GM21619 (cell line): ENCODE measurements at regions not wholly inside any gene's neighbourhood (a gene's known extent, or its start where the extent isn't known, plus 50 kb on each side); places are given as distances from the start of the nearest gene placed in this dataset.
"Not testable (repeated sequence)": the region's sequence is repeated elsewhere in the genome, so short reads cannot be mapped to it uniquely, and the experiment has no call there.

Source experiments
- ATAC-seq: cut with Tn5 transposase; IDR thresholded peaks from one replicate; pipeline ENCODE4 v1.9.1; 2021; ENCODE audit not compliant: unreplicated experiment

DNA sequence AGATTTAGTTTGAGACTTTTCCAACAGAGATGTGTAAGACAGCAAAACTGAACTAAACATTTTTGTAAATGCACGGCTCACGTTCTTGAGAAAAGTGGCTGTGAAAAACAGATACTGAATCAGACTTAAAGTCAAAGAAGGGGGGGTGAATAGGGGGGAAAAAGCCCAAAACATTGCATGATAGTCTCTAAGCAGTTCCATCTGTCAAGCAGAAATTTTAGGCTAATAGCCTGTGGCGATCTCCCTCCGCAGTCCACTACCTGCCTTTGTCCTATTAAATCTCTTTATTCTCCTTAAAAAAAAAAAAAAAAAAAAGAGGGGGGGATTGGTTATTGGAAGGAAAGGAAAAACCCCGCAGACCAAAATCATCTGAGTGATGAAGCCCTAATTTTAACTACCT lies 217.6 kb upstream of the NFIA start:
- no peak for ATAC-seq

DNA sequence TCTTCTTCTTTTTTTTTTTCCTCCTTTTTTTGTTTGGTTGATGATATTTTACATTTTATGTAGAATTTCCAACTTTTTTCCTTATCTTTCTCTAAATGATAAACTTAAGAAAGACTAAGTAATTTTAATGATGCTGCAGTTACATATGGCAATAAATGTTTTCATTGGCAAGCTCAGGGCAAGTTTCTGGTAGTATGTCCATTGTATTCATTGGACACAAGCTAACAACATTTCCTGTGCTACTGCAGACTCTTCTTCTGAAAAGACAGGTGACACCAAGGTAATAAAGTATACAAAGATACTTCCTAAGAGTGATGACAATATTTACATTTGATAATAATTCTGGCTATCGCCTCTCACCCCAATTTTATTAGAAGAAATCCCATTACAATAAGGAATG lies 219.2 kb upstream of the NFIA start:
- no peak for ATAC-seq

DNA sequence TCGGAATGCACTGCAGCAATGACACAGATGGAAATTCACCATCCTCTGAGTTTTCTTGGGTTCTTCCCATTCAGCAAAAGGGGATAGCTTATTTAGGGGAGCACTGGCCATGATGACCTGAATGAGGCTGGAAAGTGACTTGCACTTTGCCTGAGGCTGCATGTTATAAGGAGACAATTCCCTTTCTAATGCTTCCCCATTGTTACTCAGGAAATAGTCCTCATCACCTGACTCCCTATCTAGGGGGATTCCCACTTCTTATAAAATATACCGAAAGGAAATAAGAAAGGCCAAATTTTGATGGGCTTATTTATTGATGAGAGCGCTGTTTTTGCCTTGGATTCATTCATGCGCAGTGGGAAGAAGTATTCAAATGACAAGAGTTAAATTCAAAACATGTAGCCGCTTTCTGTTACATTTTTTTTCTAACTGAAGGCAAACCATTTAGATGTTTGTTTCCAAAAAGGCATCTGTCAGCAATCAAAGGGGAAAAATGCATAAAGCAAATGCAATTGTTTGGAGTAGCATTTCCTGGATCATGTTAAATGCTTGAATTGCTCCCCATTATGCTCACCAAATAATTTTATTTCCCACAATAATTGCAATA lies 220.3 kb upstream of the NFIA start:
- no peak for ATAC-seq

DNA sequence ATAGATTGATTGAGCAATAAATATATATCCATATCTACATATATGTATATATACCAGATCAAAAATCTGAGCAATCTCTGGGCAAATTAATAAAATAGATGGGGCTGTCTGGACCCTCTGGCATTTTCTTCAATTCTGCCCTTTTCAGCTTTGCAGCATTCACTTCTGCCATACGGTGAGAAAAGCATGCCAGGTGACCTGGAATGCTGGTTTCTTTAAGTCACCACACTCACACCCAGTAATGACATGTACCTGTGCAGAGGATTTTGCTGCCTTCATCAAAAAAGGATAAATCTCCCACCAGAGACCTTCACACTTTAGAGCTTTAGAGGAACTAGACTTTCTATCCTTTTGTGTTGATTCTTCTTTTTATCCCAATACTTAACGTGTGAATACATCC lies 223.2 kb upstream of the NFIA start:
- no peak for ATAC-seq

DNA sequence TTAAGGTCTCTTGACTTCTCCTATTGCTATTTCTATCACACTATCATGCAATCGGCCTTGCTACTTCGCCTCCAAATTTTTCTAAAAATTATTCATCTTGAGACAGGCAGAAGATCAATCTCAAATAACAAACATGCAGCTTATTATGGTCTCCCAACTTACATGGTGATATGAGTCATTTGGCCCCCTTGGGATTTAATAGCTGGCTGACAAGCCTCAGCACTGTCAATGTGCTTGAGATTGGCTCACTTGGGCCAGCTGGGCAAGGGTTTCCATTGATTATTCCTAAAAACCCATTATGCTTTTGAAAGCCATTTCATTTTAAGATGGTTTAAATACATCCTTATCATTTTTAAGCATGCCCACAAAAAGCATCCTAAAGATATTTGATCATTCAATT lies 224.5 kb upstream of the NFIA start:
- ATAC-seq = no peak

DNA sequence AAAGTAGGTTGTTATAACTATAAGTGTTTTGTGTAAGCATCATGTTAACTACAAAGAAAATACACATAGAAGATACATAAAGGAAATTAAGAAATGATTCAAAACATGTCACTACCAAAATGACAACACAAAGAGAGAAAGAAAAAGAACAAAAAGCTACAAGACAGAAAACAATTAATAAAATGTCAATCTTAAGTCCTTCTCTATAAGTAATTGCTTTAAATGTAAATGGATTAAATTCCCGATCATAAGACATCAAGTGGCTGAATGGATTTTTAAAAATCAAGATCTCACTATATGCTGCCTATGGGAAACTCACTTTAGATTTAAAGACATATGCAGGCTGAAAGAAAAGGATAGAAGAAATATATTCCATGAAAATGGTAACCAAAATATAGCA lies 232.3 kb upstream of the NFIA start:
- no peak for ATAC-seq

DNA sequence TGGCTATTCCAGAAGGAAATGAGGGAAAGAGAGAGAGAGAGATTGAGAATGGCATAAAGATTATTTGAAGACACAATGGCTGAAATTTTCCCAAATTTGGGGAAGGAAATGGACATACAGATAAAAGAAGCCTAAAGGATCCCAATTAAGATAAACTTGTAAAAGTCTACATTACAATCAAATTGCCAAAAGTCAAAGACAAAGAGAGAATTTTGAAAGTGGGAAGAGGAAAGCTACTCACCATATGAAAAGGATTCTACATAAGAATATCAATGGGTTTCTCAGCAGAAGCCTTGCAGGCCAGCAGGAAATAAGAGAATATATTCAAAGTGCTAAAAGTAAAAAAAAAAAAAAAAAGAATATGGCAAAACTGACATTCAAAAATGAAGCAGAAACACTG lies 233.0 kb upstream of the NFIA start:
- no peak for ATAC-seq

DNA sequence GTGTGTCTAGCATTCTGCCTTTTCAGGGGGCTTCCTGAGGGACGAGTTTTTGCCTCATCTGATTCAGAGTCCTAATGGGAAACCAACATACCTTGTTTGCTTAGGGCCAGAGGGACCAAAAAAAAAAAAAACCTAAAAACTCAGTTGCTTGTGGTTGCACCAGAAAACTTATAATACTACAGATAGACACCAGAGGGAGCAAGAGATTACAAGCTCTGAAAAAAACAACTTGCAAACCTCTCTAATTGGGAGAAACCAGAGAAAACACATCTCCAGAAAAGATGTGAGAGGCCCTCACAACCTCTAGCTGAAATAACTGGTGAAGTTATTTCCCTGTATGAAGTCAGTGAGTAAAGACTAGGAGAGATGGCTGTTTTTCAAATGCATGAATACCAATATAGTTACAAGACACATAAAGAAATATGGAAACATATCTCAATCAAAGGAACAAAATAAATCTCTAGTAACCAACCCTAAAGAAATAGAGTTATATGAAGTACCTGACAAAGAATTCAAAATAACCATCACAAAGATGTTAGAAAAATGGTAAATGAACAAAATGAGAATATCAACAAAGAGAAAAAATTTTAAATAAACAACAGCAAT lies 233.7 kb upstream of the NFIA start:
- ATAC-seq = no peak

DNA sequence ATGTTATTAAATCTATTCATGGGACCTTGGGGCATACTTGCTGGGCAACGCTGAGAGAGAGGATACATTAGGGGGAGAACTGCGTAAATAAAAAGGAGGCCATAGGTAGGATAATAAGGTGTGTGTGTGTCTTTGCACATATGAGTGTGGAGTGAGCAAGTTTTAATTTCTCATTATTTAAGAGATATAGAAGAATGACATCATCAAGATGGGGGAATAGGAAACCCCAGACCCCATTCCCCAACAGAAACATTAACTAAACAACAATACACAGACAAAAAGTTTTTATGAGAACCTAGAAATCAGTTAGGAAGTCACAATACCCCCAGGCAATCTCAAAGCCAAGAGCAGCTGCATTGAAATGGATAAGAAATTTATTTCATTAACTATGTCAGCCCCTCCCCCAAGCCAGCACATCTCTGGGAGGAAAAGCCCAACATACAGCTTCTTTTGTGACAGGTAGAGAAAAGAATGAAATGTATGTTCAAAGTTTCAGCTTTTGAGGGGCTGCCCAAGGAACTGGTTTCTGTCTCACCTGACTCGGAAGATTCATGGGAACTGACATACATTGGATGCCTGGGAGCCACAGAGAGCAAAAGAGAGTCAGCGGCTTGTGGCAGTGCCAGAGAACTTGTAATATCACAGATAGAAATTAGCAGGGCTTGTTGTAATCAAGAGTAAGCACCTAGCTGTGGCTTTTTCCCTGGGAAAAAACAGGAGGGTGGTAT lies 234.3 kb upstream of the NFIA start:
- ATAC-seq = no peak

DNA sequence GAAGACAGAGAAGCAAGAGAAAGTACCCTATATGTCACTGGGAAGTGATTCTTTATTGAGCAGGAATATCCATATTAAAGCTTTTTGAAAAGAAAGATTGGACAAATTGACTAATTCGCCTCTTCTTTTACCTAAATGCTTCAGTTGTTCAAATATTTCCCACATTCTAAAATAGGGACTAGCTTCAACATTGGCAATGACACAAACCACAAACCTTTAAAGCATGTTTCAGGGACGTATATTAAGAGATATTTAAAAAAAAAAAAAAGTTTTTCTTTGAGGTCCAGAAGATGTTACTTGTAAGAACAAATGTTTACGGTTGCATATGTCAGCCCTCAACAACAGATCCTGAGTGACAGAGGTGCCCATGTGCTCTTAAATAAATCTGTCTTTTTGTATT lies 235.0 kb upstream of the NFIA start:
- no peak for ATAC-seq

DNA sequence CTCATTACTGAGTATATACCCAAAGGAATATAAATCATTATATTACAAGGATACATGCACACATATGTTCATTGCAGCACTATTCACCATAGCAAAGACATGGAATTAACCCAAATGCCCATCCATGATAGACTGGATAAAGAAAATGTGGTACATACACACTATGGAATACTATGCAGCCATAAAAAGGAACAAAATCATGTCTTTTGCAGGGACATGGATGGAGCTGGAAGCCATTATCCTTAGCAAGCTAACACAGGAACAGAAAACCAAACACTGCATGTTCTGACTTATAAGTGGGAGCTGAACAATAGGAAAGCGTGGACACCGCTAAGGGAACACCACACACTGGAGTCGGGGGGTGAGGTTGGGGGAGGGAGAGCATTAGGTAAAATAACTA lies 236.7 kb upstream of the NFIA start:
- not testable (repeated sequence) for ATAC-seq

DNA sequence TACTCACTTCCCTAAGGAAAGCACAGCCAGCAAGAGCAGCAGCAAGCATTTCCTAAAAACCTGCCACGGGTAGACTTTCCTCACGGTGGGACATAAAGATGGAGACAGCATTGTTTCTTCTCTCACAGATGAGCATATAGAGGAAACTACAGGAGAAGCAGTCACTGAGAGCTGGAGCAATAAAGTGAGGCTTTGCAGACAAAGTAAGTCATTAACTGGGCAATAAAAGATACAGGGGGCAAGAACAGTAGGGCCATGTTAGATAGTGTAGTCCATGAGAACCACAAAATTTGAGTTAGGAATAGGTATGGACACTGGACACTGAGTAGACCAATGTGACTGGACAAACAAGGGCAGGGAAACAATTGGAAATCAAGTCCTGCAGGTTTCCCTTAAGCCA lies 240.1 kb upstream of the NFIA start:
- no peak for ATAC-seq

DNA sequence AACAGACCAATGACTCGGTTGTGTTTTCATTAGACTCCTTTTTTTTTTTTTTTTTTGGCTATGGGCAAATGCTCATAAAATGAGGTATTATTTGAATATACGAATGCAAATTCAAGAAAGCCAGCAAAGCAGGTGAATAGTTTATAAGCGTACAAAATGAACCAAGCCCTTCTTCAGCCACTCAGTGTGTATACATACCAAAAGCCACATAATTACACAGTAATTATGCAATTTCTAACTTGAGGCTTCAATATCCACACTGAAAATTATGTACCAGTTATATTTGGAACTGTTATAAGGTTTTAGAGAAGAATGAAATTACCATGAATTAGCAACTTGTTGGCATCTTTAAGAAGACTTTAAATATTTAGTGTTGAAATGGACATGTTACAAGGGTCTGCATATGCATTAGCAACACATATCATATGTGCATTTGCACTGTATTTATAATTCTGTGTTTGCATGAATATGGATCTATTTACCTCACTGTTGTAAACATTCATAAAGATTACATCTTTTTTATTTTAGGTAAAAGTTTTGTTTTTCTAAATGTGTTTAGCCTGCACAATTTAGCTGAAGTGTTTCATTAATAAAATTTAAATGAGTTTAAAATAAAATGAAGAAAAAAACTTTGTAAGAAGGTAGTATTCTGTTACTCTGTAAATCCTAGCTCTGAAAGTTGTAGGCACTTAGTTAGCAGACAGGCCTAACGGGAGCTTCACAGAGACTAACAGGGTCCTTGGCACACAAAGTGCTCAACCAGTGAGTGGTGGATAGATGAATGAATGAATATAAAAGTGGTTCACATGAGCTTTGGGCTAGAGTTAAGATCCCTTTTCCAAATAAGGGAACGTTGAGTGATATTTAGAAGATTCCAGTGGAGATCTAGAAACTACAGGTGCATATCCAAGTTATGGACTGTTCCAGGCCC lies 241.0 kb upstream of the NFIA start:
- ATAC-seq = no peak

DNA sequence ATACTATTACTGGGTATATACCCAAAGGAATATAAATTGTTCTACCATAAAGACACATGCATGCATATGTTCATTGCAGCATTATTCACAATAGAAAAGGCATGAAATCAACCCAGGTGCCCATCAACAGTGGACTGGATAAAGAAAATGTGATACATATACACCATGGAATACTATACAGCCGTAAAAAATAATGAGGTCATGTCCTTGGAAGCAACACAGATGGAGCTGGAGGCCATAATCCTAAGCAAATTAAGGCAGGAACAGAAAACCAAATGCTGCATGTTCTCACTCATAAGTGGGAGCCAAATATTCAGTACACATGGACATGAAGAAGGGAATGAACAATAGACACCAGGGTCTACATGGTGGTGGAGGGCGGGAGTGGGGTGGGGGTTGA lies 241.9 kb upstream of the NFIA start:
- not testable (repeated sequence) for ATAC-seq

DNA sequence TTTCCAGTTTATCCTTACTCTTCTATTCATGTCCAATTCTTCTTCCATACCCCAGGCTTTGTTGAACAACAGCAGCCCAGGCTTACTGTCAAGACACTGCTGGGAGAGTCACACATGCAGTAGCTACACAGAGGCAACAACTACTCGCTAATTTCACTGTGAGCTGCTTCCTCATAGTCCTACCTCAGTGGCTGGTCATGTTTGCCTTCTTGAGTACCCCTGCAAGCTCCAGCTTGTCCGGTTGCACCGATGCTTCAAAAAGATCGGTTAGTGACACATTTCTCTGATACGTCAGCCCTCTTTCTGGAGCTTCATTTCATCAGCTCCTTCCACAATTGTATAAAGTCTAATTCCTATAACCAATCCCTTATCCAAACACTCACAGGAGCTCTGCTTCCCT lies 246.7 kb upstream of the NFIA start:
- ATAC-seq = no peak

DNA sequence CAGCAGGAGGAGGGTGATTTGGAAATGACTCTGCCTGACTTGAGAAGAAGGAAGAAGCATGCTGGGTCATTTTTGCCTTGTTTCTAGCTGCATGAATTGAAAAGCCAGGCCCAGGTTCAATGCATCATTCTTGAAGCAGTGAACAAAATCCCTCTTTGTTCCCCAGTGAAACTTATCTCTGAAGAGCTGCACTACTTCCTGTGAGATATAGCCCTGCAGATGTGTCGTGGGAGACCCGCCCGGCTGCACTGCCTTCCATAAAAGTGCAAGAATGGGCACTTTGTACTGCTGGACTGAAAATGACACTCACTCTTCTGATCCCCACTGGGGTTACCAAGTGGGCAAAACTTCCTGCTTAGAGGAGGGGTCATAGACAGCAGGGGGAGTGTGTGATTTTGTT lies 249.2 kb upstream of the NFIA start:
- ATAC-seq = no peak

DNA sequence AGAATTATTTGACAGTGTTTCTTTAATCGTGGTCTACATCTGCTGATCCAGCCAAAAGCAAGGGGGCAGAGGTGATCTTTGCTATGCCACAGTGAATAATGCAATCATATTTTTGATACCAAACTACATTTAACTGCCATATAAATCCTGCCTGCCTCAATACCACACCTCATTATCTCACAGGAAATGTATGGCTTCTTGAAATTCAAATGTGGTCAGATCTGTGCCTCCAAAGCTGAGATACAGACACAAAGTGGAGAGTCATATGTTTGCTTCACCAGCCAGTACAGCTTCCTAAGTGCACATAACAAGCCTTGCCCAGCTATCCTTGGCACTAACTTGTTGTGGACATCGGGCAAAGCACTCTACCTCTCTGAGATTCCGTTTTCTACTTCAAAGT lies 250.0 kb upstream of the NFIA start:
- ATAC-seq = no peak

DNA sequence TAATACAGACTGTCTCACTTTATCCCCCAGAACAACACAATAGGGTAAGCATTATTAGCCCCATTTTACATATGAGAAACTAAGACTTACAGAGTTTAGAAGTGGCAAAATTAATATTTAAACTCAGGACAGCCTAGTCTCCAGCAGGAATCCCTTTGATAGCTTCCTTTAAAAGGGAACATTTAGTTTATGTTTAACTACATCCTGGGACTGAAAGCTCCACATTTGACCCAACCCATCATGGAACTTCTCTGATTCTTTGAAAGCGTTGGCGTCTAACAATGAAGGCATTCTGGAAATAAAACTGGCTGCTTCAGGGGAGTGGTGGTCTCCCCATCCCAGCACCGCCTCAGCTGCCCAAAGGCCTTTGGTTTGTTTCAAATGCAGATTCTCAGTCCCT lies 250.6 kb upstream of the NFIA start:
- ATAC-seq = no peak

DNA sequence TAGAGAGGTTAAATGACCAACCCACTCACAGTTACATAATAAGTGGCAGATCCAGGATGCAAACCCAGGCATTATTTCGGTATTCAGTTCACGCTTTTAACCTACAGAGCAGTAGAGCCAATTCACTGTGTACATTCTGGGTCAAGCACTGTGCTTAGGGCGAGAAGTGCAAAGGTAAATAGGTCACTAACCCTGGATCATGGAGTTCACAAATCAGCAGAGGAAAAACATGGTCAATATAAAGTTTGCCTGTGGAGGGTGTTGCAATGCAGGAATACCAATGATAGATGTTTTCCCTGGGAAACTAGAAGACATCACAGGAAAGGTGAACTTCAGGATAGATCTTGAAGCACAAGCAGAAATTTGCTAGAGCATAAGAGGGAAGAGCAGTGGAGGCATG lies 253.4 kb upstream of the NFIA start:
- no peak for ATAC-seq

DNA sequence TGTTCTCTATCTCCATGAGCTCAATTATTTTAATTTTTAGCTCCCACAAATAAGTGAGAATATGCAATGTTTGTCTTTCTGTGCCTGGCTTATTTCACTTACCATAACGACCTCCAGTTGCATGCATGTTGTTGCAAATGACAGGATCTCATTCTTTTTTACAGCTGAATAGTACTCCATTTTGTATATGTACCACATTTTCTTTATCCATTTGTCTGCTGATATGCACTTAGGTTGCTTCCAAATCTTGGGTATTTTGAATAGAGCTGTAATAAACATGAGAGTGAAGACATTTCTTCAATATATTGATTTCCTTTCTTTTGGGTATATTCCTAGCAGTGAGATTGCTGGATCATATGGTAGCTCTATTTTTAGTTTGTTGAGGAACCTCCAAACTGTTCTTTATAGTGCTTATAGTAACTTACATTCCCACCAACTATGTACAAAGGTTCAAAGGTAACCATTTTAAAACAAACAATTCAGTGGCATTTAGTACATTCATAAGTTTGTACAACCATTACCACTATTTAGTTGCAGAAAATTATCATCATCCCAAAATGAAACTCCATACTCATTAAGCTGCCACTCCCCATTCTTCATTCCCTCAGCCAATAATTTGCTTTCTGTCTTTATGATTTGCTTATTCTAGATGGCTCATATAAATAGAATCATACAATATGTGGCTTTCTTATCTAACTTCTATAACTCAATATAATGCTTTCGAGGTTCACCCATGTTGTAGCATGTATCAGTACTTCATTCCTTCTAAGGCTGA lies 255.9 kb upstream of the NFIA start:
- no peak for ATAC-seq

DNA sequence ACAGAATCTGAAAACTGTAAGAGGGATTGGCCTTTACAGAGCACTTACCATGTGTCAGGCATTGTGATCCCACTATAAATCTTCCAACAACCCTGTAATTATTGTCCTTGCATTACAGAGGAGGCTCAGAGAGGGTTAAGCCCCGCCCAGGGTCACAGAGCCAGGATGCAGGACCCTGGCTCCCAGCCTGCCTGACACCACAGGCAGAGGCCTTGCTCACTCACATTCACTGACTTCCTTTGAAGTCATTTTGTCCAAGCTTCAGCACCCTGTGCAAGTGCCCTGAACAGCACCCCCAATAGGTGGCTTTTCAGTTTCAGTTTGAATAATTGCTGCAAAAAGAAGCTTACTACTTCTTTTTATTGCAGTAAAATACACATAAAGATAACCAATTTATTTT lies 256.8 kb upstream of the NFIA start:
- ATAC-seq = no peak
